ENCODE measurements at regions not wholly inside any gene's neighbourhood (a gene's known extent, or its start where the extent isn't known, plus 50 kb on each side); places are given as distances from the start of the nearest gene placed in this dataset.

- ATAC-seq (ENCODE audit: low read depth) (no peak), DNase-seq (no peak)
- H3K27me3 Mint-ChIP-seq, result no peaks in the 10 kb centered on the region
- no peak overlapping the region for H3K4me3 Mint-ChIP-seq
- peaks cover 2% of the 10 kb centered on the region for H3K9me3 Mint-ChIP-seq
- H3K4me1 Mint-ChIP-seq, result no peaks in the 10 kb centered on the region
- no peak overlapping the region for H3K27ac Mint-ChIP-seq
- POLR2A ChIA-PET, result no interaction called here
- no peaks in the 10 kb centered on the region for H3K36me3 Mint-ChIP-seq
Measured at GRCh38 chr4:164373021-164373420, 380.9 kb upstream of the SMIM31 start.

- Mint-ChIP-seq H3K4me1 (no peaks in the 10 kb centered on the region), H3K36me3 (no peaks in the 10 kb centered on the region), H3K27me3 (peaks cover 7% of the 10 kb centered on the region), H3K4me3 (no peak overlapping the region), H3K9me3 (peaks cover 3% of the 10 kb centered on the region), H3K27ac (no peak overlapping the region)
- POLR2A ChIA-PET, result no interaction called here
- DNase-seq (no peak), ATAC-seq (ENCODE audit: low read depth) (no peak)
Measured at GRCh38 chr4:164377277-164377676, 376.7 kb upstream of the SMIM31 start.

GRCh38 chr4:164378361-164378760, 375.6 kb upstream of the SMIM31 start:
- POLR2A ChIA-PET, result no interaction called here
- H3K27ac Mint-ChIP-seq, result no peak overlapping the region
- peaks cover 3% of the 10 kb centered on the region for H3K9me3 Mint-ChIP-seq
- H3K36me3 Mint-ChIP-seq, result no peaks in the 10 kb centered on the region
- no peak overlapping the region for H3K4me3 Mint-ChIP-seq
- DNase-seq (no peak), ATAC-seq (ENCODE audit: low read depth) (no peak)
- no peaks in the 10 kb centered on the region for H3K4me1 Mint-ChIP-seq
- H3K27me3 Mint-ChIP-seq, result peaks cover 16% of the 10 kb centered on the region

GRCh38 chr4:164379694-164380093, 374.2 kb upstream of the SMIM31 start:
- POLR2A ChIA-PET, result no interaction called here
- Mint-ChIP-seq H3K4me3 (no peak overlapping the region), H3K36me3 (no peaks in the 10 kb centered on the region)

GRCh38 chr4:164381859-164382258, 372.1 kb upstream of the SMIM31 start:
- H3K4me1 Mint-ChIP-seq, result no peaks in the 10 kb centered on the region
- no peak for DNase-seq
- no peak overlapping the region for H3K4me3 Mint-ChIP-seq

More at GRCh38 chr4:164379694-164380093, 374.2 kb upstream of the SMIM31 start:
- DNase-seq, result no peak
- Mint-ChIP-seq H3K9me3 (peaks cover 3% of the 10 kb centered on the region), H3K27ac (no peak overlapping the region), H3K4me1 (no peaks in the 10 kb centered on the region), H3K27me3 (peaks cover 21% of the 10 kb centered on the region)
- no peak for ATAC-seq (ENCODE audit: low read depth)

GRCh38 chr4:164383058-164383357, 370.9 kb upstream of the SMIM31 start:
- POLR2A ChIA-PET, result no interaction called here
- no peak overlapping the region for H3K27ac Mint-ChIP-seq
- no peaks in the 10 kb centered on the region for H3K4me1 Mint-ChIP-seq

More at GRCh38 chr4:164381859-164382258, 372.1 kb upstream of the SMIM31 start:
- peaks cover 3% of the 10 kb centered on the region for H3K9me3 Mint-ChIP-seq
- no peak for ATAC-seq (ENCODE audit: low read depth)
- H3K27ac Mint-ChIP-seq, result no peak overlapping the region
- POLR2A ChIA-PET, result no interaction called here
- H3K36me3 Mint-ChIP-seq, result no peaks in the 10 kb centered on the region
- peaks cover 26% of the 10 kb centered on the region for H3K27me3 Mint-ChIP-seq

GRCh38 chr4:164383358-164384220, 370.3 kb upstream of the SMIM31 start:
- Mint-ChIP-seq H3K36me3 (no peaks in the 10 kb centered on the region), H3K4me3 (no peak overlapping the region), H3K9me3 (no peaks in the 10 kb centered on the region), H3K4me1 (no peaks in the 10 kb centered on the region), H3K27me3 (peaks cover 26% of the 10 kb centered on the region), H3K27ac (no peak overlapping the region)
- peak; percentile 24 for DNase-seq
- ATAC-seq (ENCODE audit: low read depth), result no peak
- POLR2A ChIA-PET, result no interaction called here

More at GRCh38 chr4:164383058-164383357, 370.9 kb upstream of the SMIM31 start:
- ATAC-seq (ENCODE audit: low read depth), result no peak
- Mint-ChIP-seq H3K36me3 (no peaks in the 10 kb centered on the region), H3K4me3 (no peak overlapping the region), H3K27me3 (peaks cover 26% of the 10 kb centered on the region), H3K9me3 (peaks cover under 1% of the 10 kb centered on the region)
- no peak for DNase-seq

- H3K36me3 Mint-ChIP-seq, result no peaks in the 10 kb centered on the region
- no peak overlapping the region for H3K4me3 Mint-ChIP-seq
- H3K9me3 Mint-ChIP-seq, result no peaks in the 10 kb centered on the region
- no peak for DNase-seq
- POLR2A ChIA-PET, result no interaction called here
- ATAC-seq (ENCODE audit: low read depth), result no peak
- no peaks in the 10 kb centered on the region for H3K4me1 Mint-ChIP-seq
- H3K27ac Mint-ChIP-seq, result no peak overlapping the region
- H3K27me3 Mint-ChIP-seq, result peaks cover 26% of the 10 kb centered on the region
Measured at GRCh38 chr4:164384416-164384815, 369.5 kb upstream of the SMIM31 start.

GRCh38 chr4:164396439-164396838, 357.5 kb upstream of the SMIM31 start:
- H3K4me1 Mint-ChIP-seq, result no peaks in the 10 kb centered on the region
- H3K36me3 Mint-ChIP-seq, result no peaks in the 10 kb centered on the region
- H3K4me3 Mint-ChIP-seq, result no peak overlapping the region
- H3K27ac Mint-ChIP-seq, result no peak overlapping the region
- no peaks in the 10 kb centered on the region for H3K27me3 Mint-ChIP-seq
- H3K9me3 Mint-ChIP-seq, result no peaks in the 10 kb centered on the region
- POLR2A ChIA-PET, result no interaction called here
- ATAC-seq (ENCODE audit: low read depth) (no peak), DNase-seq (no peak)

- Mint-ChIP-seq H3K4me1 (no peaks in the 10 kb centered on the region), H3K27me3 (no peaks in the 10 kb centered on the region), H3K36me3 (no peaks in the 10 kb centered on the region), H3K27ac (no peak overlapping the region), H3K4me3 (no peak overlapping the region), H3K9me3 (no peaks in the 10 kb centered on the region)
- DNase-seq (no peak), ATAC-seq (ENCODE audit: low read depth) (no peak)
- POLR2A ChIA-PET, result no interaction called here
Measured at GRCh38 chr4:164402554-164402953, 351.4 kb upstream of the SMIM31 start.

GRCh38 chr4:164405774-164406173, 348.2 kb upstream of the SMIM31 start:
- Mint-ChIP-seq H3K36me3 (no peaks in the 10 kb centered on the region), H3K27me3 (no peaks in the 10 kb centered on the region), H3K27ac (no peak overlapping the region), H3K4me1 (no peaks in the 10 kb centered on the region), H3K4me3 (no peak overlapping the region), H3K9me3 (no peaks in the 10 kb centered on the region)
- DNase-seq, result no peak
- POLR2A ChIA-PET, result no interaction called here
- no peak for ATAC-seq (ENCODE audit: low read depth)

- no peak for DNase-seq
- ATAC-seq (ENCODE audit: low read depth), result no peak
- Mint-ChIP-seq H3K4me3 (no peak overlapping the region), H3K4me1 (no peaks in the 10 kb centered on the region), H3K27ac (no peak overlapping the region), H3K36me3 (no peaks in the 10 kb centered on the region), H3K9me3 (no peaks in the 10 kb centered on the region), H3K27me3 (no peaks in the 10 kb centered on the region)
- POLR2A ChIA-PET, result no interaction called here
Measured at GRCh38 chr4:164408831-164409230, 345.1 kb upstream of the SMIM31 start.

- H3K27ac Mint-ChIP-seq, result no peak overlapping the region
- POLR2A ChIA-PET, result no interaction called here
- DNase-seq, result no peak
- no peak for ATAC-seq (ENCODE audit: low read depth)
- H3K27me3 Mint-ChIP-seq, result no peaks in the 10 kb centered on the region
- no peak overlapping the region for H3K4me3 Mint-ChIP-seq
- H3K9me3 Mint-ChIP-seq, result no peaks in the 10 kb centered on the region
- H3K36me3 Mint-ChIP-seq, result no peaks in the 10 kb centered on the region
- H3K4me1 Mint-ChIP-seq, result no peaks in the 10 kb centered on the region
Measured at GRCh38 chr4:164410401-164410800, 343.5 kb upstream of the SMIM31 start.

- H3K9me3 Mint-ChIP-seq, result no peaks in the 10 kb centered on the region
- no peaks in the 10 kb centered on the region for H3K27me3 Mint-ChIP-seq
- H3K4me3 Mint-ChIP-seq, result no peak overlapping the region
- POLR2A ChIA-PET, result no interaction called here
- H3K36me3 Mint-ChIP-seq, result no peaks in the 10 kb centered on the region
- DNase-seq (no peak), ATAC-seq (ENCODE audit: low read depth) (no peak)
- H3K27ac Mint-ChIP-seq, result no peak overlapping the region
- no peaks in the 10 kb centered on the region for H3K4me1 Mint-ChIP-seq
Measured at GRCh38 chr4:164412246-164412645, 341.7 kb upstream of the SMIM31 start.
